Natural killer cell (primary cell): ENCODE measurements at regions not wholly inside any gene's neighbourhood (a gene's known extent, or its start where the extent isn't known, plus 50 kb on each side); places are given as distances from the start of the nearest gene placed in this dataset.

Experiments used
- ATAC-seq, 3 donors: fragments of 150-1000 bp in 2 of 3; fragments of 200-7000 bp in 1 of 3; cut with Tn5 transposase; 1 replicate in 1 of 3; 2 replicates in 2 of 3; pipeline ENCODE4 v1.10.0; 2021; ENCODE audit warnings: mild to moderate bottlenecking in 2 of 3, moderate library complexity in 2 of 3
- DNase-seq, 2 donors: peaks; one replicate each; pipeline versions ENCODE4 v3.0.0 to v3.0.0-alpha.2; 2013 to 2021; ENCODE audit warnings: mixed read lengths in 1 of 2
- H3K27ac ChIP-seq: one replicate; pipeline ENCODE4 v1.5.1; 2013; ENCODE audit warnings: mild to moderate bottlenecking, low read length
- H3K27me3 ChIP-seq: one replicate; pipeline ENCODE4 v1.6.1; 2013; ENCODE audit warnings: low read length; ENCODE audit not compliant: control insufficient read depth, insufficient read depth
- H3K36me3 ChIP-seq: one replicate; pipeline ENCODE4 v1.6.1; 2013; ENCODE audit warnings: low read length; ENCODE audit not compliant: control insufficient read depth, insufficient read depth
- H3K4me1 ChIP-seq: one replicate; pipeline ENCODE4 v1.6.1; 2013; ENCODE audit warnings: low read length; ENCODE audit not compliant: control insufficient read depth, insufficient read depth
- H3K4me3 ChIP-seq: one replicate; pipeline ENCODE4 v1.5.1; 2013; ENCODE audit warnings: low read length
- H3K9me3 ChIP-seq: one replicate; pipeline ENCODE4 v1.6.1; 2013; ENCODE audit warnings: low read length; ENCODE audit not compliant: control insufficient read depth, insufficient read depth
- H3K27ac Mint-ChIP-seq, 2 donors: one replicate each; pipeline ENCODE4 v1.8.0; 2022; ENCODE audit warnings: mild to moderate bottlenecking in 2 of 2, mixed read lengths in 2 of 2, moderate library complexity in 1 of 2
- H3K27me3 Mint-ChIP-seq, 2 donors: one replicate each; pipeline ENCODE4 v1.8.0; 2022; ENCODE audit warnings: low read depth in 2 of 2, mixed read lengths in 2 of 2
- H3K36me3 Mint-ChIP-seq: one replicate; pipeline ENCODE4 v1.8.0; 2022; ENCODE audit warnings: mixed read lengths
- H3K4me1 Mint-ChIP-seq, 2 donors: one replicate each; pipeline ENCODE4 v1.8.0; 2022; ENCODE audit warnings: mixed read lengths in 2 of 2
- H3K4me3 Mint-ChIP-seq: one replicate; pipeline ENCODE4 v1.8.0; 2022; ENCODE audit warnings: mild to moderate bottlenecking, moderate library complexity, mixed read lengths
- H3K9me3 Mint-ChIP-seq, 2 donors: one replicate each; pipeline ENCODE4 v1.8.0; 2022; ENCODE audit warnings: mixed read lengths in 2 of 2
- WGBS: methylation state at CpG from one replicate; pipeline ENCODE4 v1.1.7; 2013; ENCODE audit warnings: missing lambda C conversion rate; ENCODE audit not compliant: insufficient coverage; 5-methylcytosine and 5-hydroxymethylcytosine counted together
- intact Hi-C: fragments of 100-400 bp; cut with micrococcal nuclease; formaldehyde crosslinking; loops from one replicate; pipeline ENCODE4 v1.14.2; 2022
- TF ChIP-seq, protein P1 (sequence below): fragments of 200-600 bp; IDR thresholded peaks from one replicate; pipeline ENCODE4 v1.8.0; 2022; ENCODE audit warnings: antibody characterized with exemption

DNA sequence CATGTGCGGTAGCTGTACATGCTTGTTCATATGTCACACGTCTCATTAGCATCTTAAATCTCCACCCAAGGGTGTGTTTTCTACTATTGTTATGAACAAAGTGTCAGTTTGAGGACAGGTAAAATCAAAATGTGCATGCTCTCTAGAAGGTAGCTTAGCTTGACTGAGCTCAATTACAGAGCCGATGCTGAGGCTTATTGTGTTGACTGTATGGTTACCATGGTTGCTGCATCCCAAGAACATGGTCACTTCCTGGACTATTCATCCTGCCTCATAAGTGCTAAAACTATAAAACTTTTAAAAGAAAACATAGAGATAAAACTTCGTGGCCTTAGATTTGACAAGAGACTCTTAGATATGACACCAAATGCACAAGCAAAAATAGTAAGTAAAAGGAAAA is 426.1 kb upstream of the CTNND2 start:
- TF ChIP-seq, protein P1, sequence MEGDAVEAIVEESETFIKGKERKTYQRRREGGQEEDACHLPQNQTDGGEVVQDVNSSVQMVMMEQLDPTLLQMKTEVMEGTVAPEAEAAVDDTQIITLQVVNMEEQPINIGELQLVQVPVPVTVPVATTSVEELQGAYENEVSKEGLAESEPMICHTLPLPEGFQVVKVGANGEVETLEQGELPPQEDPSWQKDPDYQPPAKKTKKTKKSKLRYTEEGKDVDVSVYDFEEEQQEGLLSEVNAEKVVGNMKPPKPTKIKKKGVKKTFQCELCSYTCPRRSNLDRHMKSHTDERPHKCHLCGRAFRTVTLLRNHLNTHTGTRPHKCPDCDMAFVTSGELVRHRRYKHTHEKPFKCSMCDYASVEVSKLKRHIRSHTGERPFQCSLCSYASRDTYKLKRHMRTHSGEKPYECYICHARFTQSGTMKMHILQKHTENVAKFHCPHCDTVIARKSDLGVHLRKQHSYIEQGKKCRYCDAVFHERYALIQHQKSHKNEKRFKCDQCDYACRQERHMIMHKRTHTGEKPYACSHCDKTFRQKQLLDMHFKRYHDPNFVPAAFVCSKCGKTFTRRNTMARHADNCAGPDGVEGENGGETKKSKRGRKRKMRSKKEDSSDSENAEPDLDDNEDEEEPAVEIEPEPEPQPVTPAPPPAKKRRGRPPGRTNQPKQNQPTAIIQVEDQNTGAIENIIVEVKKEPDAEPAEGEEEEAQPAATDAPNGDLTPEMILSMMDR = no peak
- no peaks in the 10 kb centered on the region for H3K27me3 ChIP-seq
- Mint-ChIP-seq H3K4me1 (no peaks in the 10 kb centered on the region), H3K9me3 (peaks cover 12 to 21% of the 10 kb centered on the region in 2 donors), H3K27me3 (no peaks in the 10 kb centered on the region), H3K27ac (no peak overlapping the region), H3K36me3 (no peaks in the 10 kb centered on the region), H3K4me3 (no peak overlapping the region)
- whole genome bisulfite sequencing = 88% methylated on average over 3 of the region's 4 CpGs
- H3K27ac ChIP-seq = no peak overlapping the region
- H3K9me3 ChIP-seq = no peaks in the 10 kb centered on the region
- ATAC-seq (no peak), DNase-seq (no peak)
- no peaks in the 10 kb centered on the region for H3K36me3 ChIP-seq
- H3K4me3 ChIP-seq = no peak overlapping the region
- intact Hi-C loops = no loop called here
- no peaks in the 10 kb centered on the region for H3K4me1 ChIP-seq

GRCh38 chr5:12323637-12324229 is 419.5 kb upstream of the CTNND2 start:
- ATAC-seq (no peak), DNase-seq (no peak)
- Mint-ChIP-seq H3K9me3 (peaks cover 10 to 20% of the 10 kb centered on the region in 2 donors), H3K27ac (no peak overlapping the region), H3K4me1 (no peaks in the 10 kb centered on the region), H3K27me3 (no peaks in the 10 kb centered on the region), H3K4me3 (no peak overlapping the region), H3K36me3 (peaks cover 7% of the 10 kb centered on the region)
- H3K36me3 ChIP-seq = no peaks in the 10 kb centered on the region
- H3K27ac ChIP-seq = no peak overlapping the region
- H3K27me3 ChIP-seq = no peaks in the 10 kb centered on the region
- H3K4me3 ChIP-seq = no peak overlapping the region
- no peaks in the 10 kb centered on the region for H3K4me1 ChIP-seq
- 69% methylated on average over 7 of the region's 7 CpGs for WGBS
- intact Hi-C loops = no loop called here
- peaks cover 6% of the 10 kb centered on the region for H3K9me3 ChIP-seq
- TF ChIP-seq, protein P1 = no peak

GRCh38 chr5:12322042-12322441 is 417.8 kb upstream of the CTNND2 start:
- Histone ChIP-seq H3K27ac (no peak overlapping the region), H3K4me3 (no peak overlapping the region), H3K9me3 (peaks cover 6% of the 10 kb centered on the region), H3K4me1 (no peaks in the 10 kb centered on the region), H3K27me3 (no peaks in the 10 kb centered on the region), H3K36me3 (no peaks in the 10 kb centered on the region)
- H3K36me3 Mint-ChIP-seq = peaks cover 7% of the 10 kb centered on the region
- DNase-seq (no peak), ATAC-seq (no peak)
- no peak overlapping the region for H3K27ac Mint-ChIP-seq
- H3K27me3 Mint-ChIP-seq = no peaks in the 10 kb centered on the region
- intact Hi-C loops = no loop called here
- TF ChIP-seq, protein P1 = no peak
- no peak overlapping the region for H3K4me3 Mint-ChIP-seq
- no peaks in the 10 kb centered on the region for H3K4me1 Mint-ChIP-seq
- 73% methylated on average over 1 of the region's 1 CpG for WGBS
- H3K9me3 Mint-ChIP-seq = peaks cover 9 to 14% of the 10 kb centered on the region in 2 donors

DNA sequence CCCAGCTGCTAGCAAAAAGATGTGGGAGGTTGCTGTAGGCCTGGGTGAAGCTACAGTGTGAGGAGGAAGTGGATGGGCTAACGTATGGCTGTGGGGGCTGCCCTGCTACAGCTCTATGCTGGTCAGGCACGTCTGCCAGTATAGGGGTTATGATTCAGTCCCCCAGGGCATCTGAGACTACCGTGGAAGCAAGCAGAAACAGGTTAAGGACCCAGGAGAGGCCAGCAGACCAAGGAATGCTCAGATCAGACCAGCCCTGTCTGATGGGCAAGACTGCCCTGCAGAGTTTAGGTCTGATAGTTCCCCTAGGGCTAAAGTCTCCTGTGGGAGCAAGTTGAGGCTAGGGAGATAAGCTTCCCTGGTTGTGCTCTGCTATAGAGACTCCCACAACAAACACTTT is 416.1 kb upstream of the CTNND2 start:
- H3K36me3 Mint-ChIP-seq = peaks cover 7% of the 10 kb centered on the region
- TF ChIP-seq, protein P1 = no peak
- ATAC-seq (no peak), DNase-seq (no peak)
- Histone ChIP-seq H3K27ac (no peak overlapping the region), H3K4me3 (no peak overlapping the region), H3K9me3 (peaks cover 6% of the 10 kb centered on the region), H3K36me3 (no peaks in the 10 kb centered on the region), H3K27me3 (no peaks in the 10 kb centered on the region), H3K4me1 (no peaks in the 10 kb centered on the region)
- intact Hi-C loops = no loop called here
- H3K9me3 Mint-ChIP-seq = peaks cover 12 to 13% of the 10 kb centered on the region in 2 donors
- no peaks in the 10 kb centered on the region for H3K27me3 Mint-ChIP-seq
- no peak overlapping the region for H3K27ac Mint-ChIP-seq
- WGBS = 67% methylated on average over 3 of the region's 3 CpGs
- H3K4me1 Mint-ChIP-seq = no peaks in the 10 kb centered on the region
- H3K4me3 Mint-ChIP-seq = no peak overlapping the region
